Activated CD4-positive, alpha-beta T cell treated with anti-CD3 and anti-CD28 coated beads, Interleukin-2, amount 10 ng/mL, durations not matched to agents 24 days and 14 days (primary cell): ENCODE measurements at regions not wholly inside any gene's neighbourhood (a gene's known extent, or its start where the extent isn't known, plus 50 kb on each side); places are given as distances from the start of the nearest gene placed in this dataset.
A peak's percentile ranks its signal among the peaks of the same experiment; 100 is the strongest.

ENCODE experiments used
- DNase-seq: peaks from one replicate; pipeline ENCODE4 v3.0.0; 2022
- H3K27ac Mint-ChIP-seq: one replicate; pipeline ENCODE4 v1.8.0; 2022; ENCODE audit warnings: mild to moderate bottlenecking, mixed read lengths
- H3K27me3 Mint-ChIP-seq: one replicate; pipeline ENCODE4 v1.8.0; 2022; ENCODE audit warnings: mixed read lengths
- H3K36me3 Mint-ChIP-seq: one replicate; pipeline ENCODE4 v1.8.0; 2022; ENCODE audit warnings: low read depth, mild to moderate bottlenecking, mixed read lengths
- H3K4me1 Mint-ChIP-seq: one replicate; pipeline ENCODE4 v1.8.0; 2021; ENCODE audit warnings: mixed read lengths
- H3K4me3 Mint-ChIP-seq: one replicate; pipeline ENCODE4 v1.8.0; 2022; ENCODE audit warnings: mild to moderate bottlenecking, moderate library complexity, mixed read lengths
- H3K9me3 Mint-ChIP-seq: one replicate; pipeline ENCODE4 v1.8.0; 2021; ENCODE audit warnings: mixed read lengths
- intact Hi-C: fragments of 100-400 bp; cut with micrococcal nuclease; formaldehyde crosslinking; loops from one replicate; pipeline ENCODE4 v1.15.1; 2023

DNA sequence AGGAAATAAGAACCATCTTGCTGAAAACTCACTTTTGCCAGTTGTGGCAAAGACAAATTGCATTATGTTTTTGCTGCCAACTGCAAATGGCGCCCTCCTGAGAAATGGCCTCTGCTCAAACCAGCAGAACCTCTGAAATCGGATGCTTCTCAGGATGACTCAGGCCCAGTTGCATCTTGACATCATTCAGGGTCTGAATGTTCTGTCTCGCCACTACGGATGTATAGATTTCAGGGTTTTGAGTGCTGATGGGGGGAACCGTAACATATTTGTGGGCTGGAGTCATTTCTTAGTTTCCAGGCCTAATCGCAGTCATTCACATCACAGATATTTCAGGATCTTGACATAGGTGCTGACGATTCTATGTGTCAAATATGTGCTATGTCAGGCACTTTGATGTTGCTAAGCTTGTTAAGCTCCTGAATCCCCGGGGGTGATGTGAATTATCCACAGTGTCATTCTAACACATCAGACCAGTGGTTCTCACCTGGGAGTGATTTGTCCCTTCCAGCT, 207.1 kb downstream of the NFATC2 start:
- intact Hi-C loops, result no loop called here
- H3K27ac Mint-ChIP-seq, result no peak overlapping the region
- no peaks in the 10 kb centered on the region for H3K36me3 Mint-ChIP-seq

DNA sequence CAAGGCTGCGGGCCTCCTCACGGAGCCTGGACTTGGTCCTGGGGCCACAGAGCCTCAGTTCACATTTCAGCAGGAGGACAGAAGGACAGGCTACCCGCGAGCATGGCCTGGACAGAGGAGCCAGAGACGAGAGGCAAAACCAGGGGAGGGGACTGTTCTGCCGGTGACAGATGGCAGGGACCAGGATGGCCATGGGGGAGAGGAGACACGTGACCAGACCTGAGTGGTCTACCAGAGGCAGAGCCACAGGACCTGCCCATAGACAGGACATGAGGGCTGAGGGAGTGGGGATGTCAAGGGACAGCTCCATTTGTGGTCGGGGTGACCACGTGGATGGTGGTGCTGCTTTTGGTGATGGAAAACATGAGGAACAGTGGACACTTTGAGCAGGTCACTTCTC, 207.9 kb downstream of the NFATC2 start:
- no peak for DNase-seq
- no peaks in the 10 kb centered on the region for H3K36me3 Mint-ChIP-seq
- H3K27me3 Mint-ChIP-seq, result peaks cover 2% of the 10 kb centered on the region
- no peak overlapping the region for H3K4me3 Mint-ChIP-seq
- intact Hi-C loops, result no loop called here
- no peak overlapping the region for H3K27ac Mint-ChIP-seq
- H3K4me1 Mint-ChIP-seq, result peaks cover 2% of the 10 kb centered on the region
- H3K9me3 Mint-ChIP-seq, result no peaks in the 10 kb centered on the region

More for the DNA sequence above, 207.1 kb downstream of the NFATC2 start:
- H3K27me3 Mint-ChIP-seq, result peaks cover 4% of the 10 kb centered on the region
- no peaks in the 10 kb centered on the region for H3K9me3 Mint-ChIP-seq
- no peak overlapping the region for H3K4me3 Mint-ChIP-seq
- H3K4me1 Mint-ChIP-seq, result peaks cover 2% of the 10 kb centered on the region
- DNase-seq, result no peak

DNA sequence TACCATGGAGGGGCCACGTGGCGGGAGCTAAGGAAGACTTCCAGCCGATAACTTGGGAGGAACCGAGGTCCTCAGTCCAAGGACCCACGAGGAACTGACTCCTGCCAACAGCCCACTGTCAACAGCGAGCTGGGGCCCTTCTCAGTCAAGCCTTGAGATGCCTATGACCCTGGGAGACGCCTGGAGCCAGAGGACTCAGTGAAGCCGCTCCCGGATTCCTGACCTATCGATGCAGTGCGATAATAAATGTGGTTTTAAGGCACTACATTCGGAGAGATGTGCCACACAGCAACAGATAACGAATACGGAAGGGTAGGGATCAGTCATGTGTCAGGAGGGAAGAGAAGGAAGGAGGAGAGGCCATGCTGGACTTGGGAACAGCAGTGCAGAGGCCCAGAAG, 208.5 kb downstream of the NFATC2 start:
- H3K9me3 Mint-ChIP-seq, result no peaks in the 10 kb centered on the region
- intact Hi-C loops, result no loop called here
- peaks cover 2% of the 10 kb centered on the region for H3K27me3 Mint-ChIP-seq
- no peak overlapping the region for H3K27ac Mint-ChIP-seq
- H3K4me1 Mint-ChIP-seq, result peaks cover 1% of the 10 kb centered on the region
- no peaks in the 10 kb centered on the region for H3K36me3 Mint-ChIP-seq
- H3K4me3 Mint-ChIP-seq, result no peak overlapping the region
- DNase-seq, result no peak

- H3K27me3 Mint-ChIP-seq, result peaks cover 2% of the 10 kb centered on the region
- no peaks in the 10 kb centered on the region for H3K4me1 Mint-ChIP-seq
- no peaks in the 10 kb centered on the region for H3K36me3 Mint-ChIP-seq
- intact Hi-C loops, result no loop called here
- no peaks in the 10 kb centered on the region for H3K9me3 Mint-ChIP-seq
- DNase-seq, result no peak
- H3K4me3 Mint-ChIP-seq, result no peak overlapping the region
- H3K27ac Mint-ChIP-seq, result no peak overlapping the region
Measured at GRCh38 chr20:51333446-51333845, 209.1 kb downstream of the NFATC2 start.

- H3K4me3 Mint-ChIP-seq, result no peak overlapping the region
- no peak overlapping the region for H3K27ac Mint-ChIP-seq
- H3K27me3 Mint-ChIP-seq, result peaks cover 2% of the 10 kb centered on the region
- no peak for DNase-seq
- intact Hi-C loops, result no loop called here
- no peaks in the 10 kb centered on the region for H3K9me3 Mint-ChIP-seq
- H3K4me1 Mint-ChIP-seq, result no peaks in the 10 kb centered on the region
- no peaks in the 10 kb centered on the region for H3K36me3 Mint-ChIP-seq
Measured at GRCh38 chr20:51331481-51331880, 211.0 kb downstream of the NFATC2 start.

GRCh38 chr20:51329845-51330244, 212.7 kb downstream of the NFATC2 start:
- intact Hi-C loops, result no loop called here
- no peaks in the 10 kb centered on the region for H3K9me3 Mint-ChIP-seq
- DNase-seq, result no peak

DNA sequence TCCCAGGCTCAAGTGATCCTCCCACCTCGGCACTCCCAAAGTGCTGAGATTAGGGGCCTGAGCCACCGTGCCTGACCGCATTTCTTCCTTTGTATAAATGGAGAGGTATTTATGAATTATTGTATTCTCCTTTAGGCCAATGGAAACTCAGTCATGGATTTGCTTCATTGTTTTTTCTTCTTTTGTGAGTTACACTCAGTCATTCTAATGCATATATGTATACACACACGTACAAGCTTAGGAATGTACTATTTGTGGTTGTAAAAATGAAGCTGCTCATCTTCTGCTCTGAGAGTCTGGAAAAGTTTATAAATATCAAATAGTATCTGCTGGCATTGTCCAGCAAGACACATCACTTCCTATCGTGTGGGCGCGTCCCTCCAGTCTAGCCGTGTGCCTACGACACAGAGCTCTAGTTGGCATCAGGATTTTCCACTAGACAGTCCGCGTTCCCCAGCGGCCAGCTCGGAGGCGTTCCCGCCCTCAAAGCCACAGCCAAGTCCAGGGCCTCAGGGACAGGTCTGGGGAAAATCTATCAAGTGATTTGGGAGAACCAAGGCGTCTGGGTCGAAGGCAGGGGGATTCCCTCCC, 215.2 kb downstream of the NFATC2 start:
- H3K4me1 Mint-ChIP-seq, result no peaks in the 10 kb centered on the region
- H3K4me3 Mint-ChIP-seq, result no peak overlapping the region
- H3K27me3 Mint-ChIP-seq, result peaks cover 2% of the 10 kb centered on the region
- H3K9me3 Mint-ChIP-seq, result no peaks in the 10 kb centered on the region
- intact Hi-C loops, result no loop called here
- DNase-seq, result no peak
- H3K36me3 Mint-ChIP-seq, result no peaks in the 10 kb centered on the region
- H3K27ac Mint-ChIP-seq, result no peak overlapping the region

More at GRCh38 chr20:51329845-51330244, 212.7 kb downstream of the NFATC2 start:
- Mint-ChIP-seq H3K4me1 (no peaks in the 10 kb centered on the region), H3K27ac (no peak overlapping the region), H3K4me3 (no peak overlapping the region), H3K27me3 (peaks cover 2% of the 10 kb centered on the region), H3K36me3 (no peaks in the 10 kb centered on the region)

DNA sequence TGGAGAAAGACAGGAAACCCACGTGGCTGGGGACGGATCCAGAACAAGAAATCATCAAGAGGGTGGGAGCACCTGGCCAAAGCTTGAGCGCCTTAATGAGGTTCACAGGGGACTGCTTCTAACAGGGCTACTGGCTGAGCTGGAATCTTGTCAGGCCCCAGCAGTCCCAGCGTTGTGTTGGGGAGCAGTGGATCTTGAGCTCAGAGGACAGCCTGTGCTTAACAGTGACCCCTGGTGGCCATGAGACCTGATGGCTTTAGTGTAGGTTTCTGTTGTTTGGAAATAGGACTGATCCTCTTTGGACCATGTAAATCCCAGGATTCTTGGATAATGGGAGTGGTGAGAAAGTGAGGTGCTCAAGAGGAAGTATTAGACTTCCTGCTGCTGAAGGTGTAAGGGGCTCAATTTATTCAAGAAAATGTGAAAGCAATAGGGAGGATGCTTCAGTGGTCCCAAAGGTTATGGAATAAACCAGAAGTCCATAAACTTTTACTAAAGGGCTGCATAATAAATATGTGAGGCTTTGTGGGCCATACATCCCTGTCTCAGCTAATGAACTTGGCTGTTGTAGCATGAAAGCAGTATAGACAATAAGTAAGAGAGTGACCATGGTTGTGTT, 216.2 kb downstream of the NFATC2 start:
- Mint-ChIP-seq H3K27me3 (no peaks in the 10 kb centered on the region), H3K9me3 (no peaks in the 10 kb centered on the region), H3K36me3 (no peaks in the 10 kb centered on the region), H3K4me3 (no peak overlapping the region), H3K4me1 (no peaks in the 10 kb centered on the region), H3K27ac (no peak overlapping the region)
- DNase-seq, result no peak
- intact Hi-C loops, result no loop called here

GRCh38 chr20:51322164-51322707, 220.3 kb downstream of the NFATC2 start:
- H3K36me3 Mint-ChIP-seq, result no peaks in the 10 kb centered on the region
- no peak overlapping the region for H3K4me3 Mint-ChIP-seq
- no peaks in the 10 kb centered on the region for H3K9me3 Mint-ChIP-seq
- H3K4me1 Mint-ChIP-seq, result peaks cover 3% of the 10 kb centered on the region
- H3K27me3 Mint-ChIP-seq, result no peaks in the 10 kb centered on the region
- intact Hi-C loops, result no loop called here
- H3K27ac Mint-ChIP-seq, result no peak overlapping the region
- no peak for DNase-seq

DNA sequence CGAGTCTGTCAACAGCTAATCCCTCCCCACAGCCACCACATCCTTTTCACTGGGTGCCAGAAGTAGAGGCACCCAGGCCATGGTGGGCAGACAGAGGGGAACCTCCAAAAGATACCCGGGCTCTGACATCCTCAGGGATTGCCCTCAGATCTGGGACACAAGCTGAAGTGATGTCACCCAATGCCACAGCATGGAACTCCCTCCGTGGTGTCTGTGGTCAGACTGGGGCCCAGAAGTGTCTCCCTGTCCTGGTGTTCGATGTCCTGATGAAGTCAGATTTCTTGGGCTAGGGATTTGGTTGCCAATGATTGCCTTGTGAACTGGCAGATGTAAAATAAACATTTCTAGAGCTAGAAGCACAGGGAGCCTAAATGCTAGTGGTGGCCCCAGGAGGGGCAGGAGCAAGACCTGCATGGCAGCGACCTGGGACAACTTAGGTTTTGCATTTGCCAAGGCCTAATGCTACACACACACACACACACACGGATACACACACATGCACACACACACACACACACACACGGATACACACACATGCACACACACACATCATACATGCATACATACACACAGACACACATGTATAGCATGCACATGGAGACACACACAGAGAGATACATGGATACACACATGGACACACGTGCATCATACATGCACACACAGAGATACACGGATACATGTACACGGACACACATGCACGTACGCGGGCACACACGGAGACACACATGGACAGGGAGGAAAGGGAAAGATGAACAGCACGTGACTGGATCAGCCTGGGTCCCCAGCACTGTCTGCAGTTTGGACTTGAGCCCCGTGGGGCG, 221.0 kb downstream of the NFATC2 start:
- peaks cover 3% of the 10 kb centered on the region for H3K4me1 Mint-ChIP-seq
- intact Hi-C loops, result no loop called here

GRCh38 chr20:51319522-51319921, 223.0 kb downstream of the NFATC2 start:
- Mint-ChIP-seq H3K4me1 (peaks cover 3% of the 10 kb centered on the region), H3K4me3 (no peak overlapping the region), H3K27ac (no peak overlapping the region), H3K27me3 (no peaks in the 10 kb centered on the region), H3K9me3 (peaks cover 4% of the 10 kb centered on the region), H3K36me3 (no peaks in the 10 kb centered on the region)
- intact Hi-C loops, result loop anchor here (10.0 kb wide), 1 partner anchor 625 kb away; the partner anchor contains the start of gene RIPOR3
- DNase-seq, result no peak

More for the DNA sequence above, 221.0 kb downstream of the NFATC2 start:
- Mint-ChIP-seq H3K4me3 (no peak overlapping the region), H3K9me3 (no peaks in the 10 kb centered on the region), H3K27me3 (no peaks in the 10 kb centered on the region), H3K36me3 (no peaks in the 10 kb centered on the region), H3K27ac (no peak overlapping the region)
- DNase-seq, result no peak

DNA sequence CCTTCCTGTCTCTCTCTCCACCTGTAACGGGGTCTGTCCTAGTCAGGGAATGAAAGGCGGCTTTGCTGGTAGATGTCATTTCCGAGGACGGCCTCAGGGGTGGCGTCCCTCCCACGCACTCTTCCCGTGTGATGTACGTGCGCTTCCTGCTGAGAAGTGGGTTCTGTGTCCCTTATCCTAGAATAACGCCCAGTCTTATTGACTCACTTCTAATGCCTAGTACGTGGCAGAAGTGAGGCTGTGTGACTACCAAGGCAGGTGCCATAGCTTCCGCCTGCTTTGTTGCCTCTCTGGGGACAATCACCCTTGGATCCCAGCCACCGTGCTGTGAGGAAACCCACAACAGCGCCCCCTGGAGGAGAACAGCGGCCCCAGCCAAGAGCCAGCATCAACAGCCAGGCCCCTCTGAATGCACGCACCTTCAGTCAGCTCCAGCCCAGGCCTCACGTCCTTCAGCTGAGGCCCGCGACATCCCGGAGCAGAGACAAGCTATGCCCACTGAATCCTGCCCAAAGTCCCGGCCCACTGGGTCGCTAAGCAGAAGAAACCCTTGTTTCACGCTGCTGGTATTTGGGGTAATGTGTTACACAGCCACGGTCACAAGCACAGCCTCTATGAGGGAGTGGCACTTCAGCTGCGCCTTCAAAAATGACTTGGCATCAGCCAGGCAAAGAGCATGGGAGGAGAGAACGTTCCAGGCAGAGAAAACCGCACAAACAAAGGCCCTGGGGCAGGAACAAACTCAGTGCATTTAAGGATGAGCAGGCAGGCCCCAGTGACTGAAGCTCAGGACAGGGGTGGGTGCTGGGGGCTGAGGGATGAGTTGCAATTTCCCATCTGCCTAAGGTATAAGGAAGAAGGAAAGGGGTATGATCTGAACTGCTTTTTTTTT, 224.2 kb downstream of the NFATC2 start:
- Mint-ChIP-seq H3K27me3 (no peaks in the 10 kb centered on the region), H3K36me3 (no peaks in the 10 kb centered on the region), H3K27ac (no peak overlapping the region), H3K4me1 (peaks cover 3% of the 10 kb centered on the region), H3K4me3 (no peak overlapping the region), H3K9me3 (peaks cover 4% of the 10 kb centered on the region)
- intact Hi-C loops, result loop anchor here (10.0 kb wide), 1 partner anchor 624 kb away; the partner anchor contains the start of gene RIPOR3
- peak; percentile 79 for DNase-seq

- intact Hi-C loops, result loop anchor here (10.0 kb wide), 1 partner anchor 621 kb away; the partner anchor contains the start of gene RIPOR3
- no peak overlapping the region for H3K4me3 Mint-ChIP-seq
- no peak for DNase-seq
- no peak overlapping the region for H3K27ac Mint-ChIP-seq
- H3K9me3 Mint-ChIP-seq, result peaks cover 4% of the 10 kb centered on the region
- peaks cover 9% of the 10 kb centered on the region for H3K27me3 Mint-ChIP-seq
- H3K4me1 Mint-ChIP-seq, result peaks cover 3% of the 10 kb centered on the region
- no peaks in the 10 kb centered on the region for H3K36me3 Mint-ChIP-seq
Measured at GRCh38 chr20:51315390-51315789, 227.1 kb downstream of the NFATC2 start.
